HCT116 (cell line): ENCODE measurements at regions not wholly inside any gene's neighbourhood (a gene's known extent, or its start where the extent isn't known, plus 50 kb on each side); places are given as distances from the start of the nearest gene placed in this dataset.

Experiments
- ATAC-seq: fragments of 200-7000 bp; cut with Tn5 transposase; 2 replicates; pipeline ENCODE4 v1.9.1; 2020; ENCODE audit warnings: mild to moderate bottlenecking, moderate library complexity
- BruUV-seq: library from RNA; stranded (reverse); fragments of 400-500 nt; replicated peaks from 2 replicates; lab custom pipeline; 2021; lab: Mats Ljungman, UMichigan
- CTCF ChIA-PET: fragments of 300-600 bp; sonication (Branson Sonifier 250); formaldehyde crosslinking; loops from one replicate; lab custom pipeline; 2021; ENCODE audit warnings: antibody characterized with exemption; lab: Charles Lee
- POLR2A ChIA-PET: fragments of 300-600, 350-600 bp; sonication (Branson Sonifier 250); formaldehyde crosslinking; loops from one replicate; lab custom pipeline; 2021; ENCODE audit warnings: antibody characterized with exemption; lab: Charles Lee
- RAD21 ChIA-PET, 2 experiments: fragments of 300-600 bp; sonication (Branson Sonifier 250); formaldehyde crosslinking; loops; one replicate each; lab custom pipeline; 2023; ENCODE audit warnings: low total read pairs in 2 of 2; ENCODE audit not compliant: uncharacterized antibody in 2 of 2, unreplicated experiment in 2 of 2, low non-redundant PET in 1 of 2; lab: Charles Lee
- DNase-seq: peaks from one replicate; pipeline ENCODE4 v3.0.0-alpha.2; 2010; ENCODE audit warnings: low read depth, low spot score
- H2AFZ ChIP-seq: fragments of 200-600 bp; shearing (Covaris generic), sonication (generic); 2 replicates; pipeline ENCODE4 v1.6.1; 2017; ENCODE audit warnings: low read depth, mixed run types, mixed read lengths, antibody characterized with exemption, low read length; ENCODE audit not compliant: poor library complexity, severe bottlenecking
- H3K27ac ChIP-seq: 2 replicates; pipeline ENCODE4 v1.5.1; 2012; ENCODE audit warnings: low read depth, low read length
- H3K27me3 ChIP-seq: fragments of 200-600 bp; sonication (generic); 2 replicates; pipeline ENCODE4 v1.6.1; 2016; ENCODE audit warnings: mixed run types, low read length, mixed read lengths; ENCODE audit not compliant: insufficient read depth
- H3K36me3 ChIP-seq, 2 experiments: fragments of 200-500 bp in 1 of 2; fragments of 200-600 bp in 1 of 2; sonication (Bioruptor generic) in 1 of 2; sonication (generic) in 1 of 2; 2 replicates each; pipeline versions ENCODE4 v1.5.1 to v1.6.1; 2014 to 2016; ENCODE audit warnings: low read length in 2 of 2, inconsistent platforms in 1 of 2, mixed read lengths in 1 of 2, mixed run types in 1 of 2; ENCODE audit not compliant: insufficient read depth in 2 of 2, control insufficient read depth in 1 of 2
- H3K4me1 ChIP-seq, 2 experiments: fragments of 200-600 bp in 1 of 2; sonication (generic) in 1 of 2; 2 replicates each; pipeline versions ENCODE4 v1.5.1 to v1.6.1; 2012 to 2017; ENCODE audit warnings: low read length in 2 of 2, inconsistent platforms in 1 of 2, mild to moderate bottlenecking in 1 of 2, mixed read lengths in 1 of 2, mixed run types in 1 of 2, moderate library complexity in 1 of 2; ENCODE audit not compliant: insufficient read depth in 2 of 2, control insufficient read depth in 1 of 2
- H3K4me2 ChIP-seq: fragments of 200-600 bp; sonication (generic); 2 replicates; pipeline ENCODE4 v1.6.1; 2017; ENCODE audit warnings: mixed run types, low read length, mixed read lengths
- H3K4me3 ChIP-seq, 2 experiments: fragments of 200-600 bp in 1 of 2; sonication (generic) in 1 of 2; replicated peaks in 1 of 2; 2 replicates each; pipeline ENCODE4 v1.5.1; 2011 to 2016; ENCODE audit warnings: low read length in 2 of 2, control low read depth in 1 of 2, low read depth in 1 of 2, mild to moderate bottlenecking in 1 of 2, mixed read lengths in 1 of 2, mixed run types in 1 of 2
- H3K79me2 ChIP-seq: fragments of 200-600 bp; sonication (generic); 2 replicates; pipeline ENCODE4 v1.6.1; 2017; ENCODE audit warnings: mild to moderate bottlenecking, mixed run types, low read length, moderate library complexity, mixed read lengths; ENCODE audit not compliant: insufficient read depth
- H3K9ac ChIP-seq: fragments of 200-600 bp; sonication (generic); 2 replicates; pipeline ENCODE4 v1.6.1; 2016; ENCODE audit warnings: low read length, mixed read lengths
- H3K9me2 ChIP-seq: fragments of 200-600 bp; sonication (generic), shearing (Covaris generic); 2 replicates; pipeline ENCODE4 v1.6.1; 2017; ENCODE audit warnings: mixed run types, mild to moderate bottlenecking, moderate library complexity; ENCODE audit not compliant: insufficient read depth
- H3K9me3 ChIP-seq, 2 experiments: fragments of 200-500 bp in 1 of 2; fragments of 200-600 bp in 1 of 2; sonication (Bioruptor generic) in 1 of 2; sonication (generic) in 1 of 2; 2 replicates each; pipeline ENCODE4 v1.6.1; 2014 to 2017; ENCODE audit warnings: low read length in 2 of 2, mixed read lengths in 2 of 2, inconsistent platforms in 1 of 2, low read depth in 1 of 2, mild to moderate bottlenecking in 1 of 2, mixed run types in 1 of 2, moderate library complexity in 1 of 2; ENCODE audit not compliant: control insufficient read depth in 1 of 2, insufficient read depth in 1 of 2
- H4K20me1 ChIP-seq: fragments of 200-600 bp; sonication (generic), shearing (Covaris generic); 2 replicates; pipeline ENCODE4 v1.6.1; 2017; ENCODE audit warnings: mixed run types, mild to moderate bottlenecking, moderate library complexity; ENCODE audit not compliant: insufficient read depth
- CBX3 ChIP-seq: IDR thresholded peaks from 2 replicates; pipeline ENCODE4 v1.6.1; 2012; ENCODE audit warnings: low read depth
- CEBPB ChIP-seq: IDR thresholded peaks from 2 replicates; pipeline ENCODE4 v1.6.1; 2012; ENCODE audit warnings: low read depth
- EGR1 ChIP-seq: IDR thresholded peaks from 2 replicates; pipeline ENCODE4 v1.6.1; 2012; ENCODE audit warnings: low read depth
- EZH2phosphoT487 ChIP-seq: fragments of 200-600 bp; IDR thresholded peaks from 2 replicates; pipeline ENCODE4 v1.6.1; 2018; ENCODE audit warnings: antibody characterized with exemption, borderline replicate concordance
- POLR2AphosphoS5 ChIP-seq: IDR thresholded peaks from 2 replicates; pipeline ENCODE4 v1.6.1; 2011; ENCODE audit warnings: mild to moderate bottlenecking, low read depth, low read length, moderate library complexity
- SRF ChIP-seq: IDR thresholded peaks from 2 replicates; pipeline ENCODE4 v1.6.1; 2012; ENCODE audit warnings: low read depth
- TCF7L2 ChIP-seq: IDR thresholded peaks from 2 replicates; pipeline ENCODE4 v1.7.0; 2011; ENCODE audit warnings: borderline replicate concordance, inconsistent platforms; ENCODE audit not compliant: insufficient read depth, insufficient read length; ENCODE audit errors: extremely low read depth
- YY1 ChIP-seq: IDR thresholded peaks from 2 replicates; pipeline ENCODE4 v1.6.1; 2011; ENCODE audit warnings: low read length, low read depth, moderate library complexity, mild to moderate bottlenecking; ENCODE audit not compliant: insufficient replicate concordance; ENCODE audit errors: extremely low read depth
- ZFX ChIP-seq: fragments of 450-650 bp; IDR thresholded peaks from 2 replicates; pipeline ENCODE4 v1.6.1; 2017
- intact Hi-C: fragments of 100-400 bp; cut with micrococcal nuclease; formaldehyde crosslinking; loops from 2 replicates; pipeline ENCODE4 v1.10.0; 2022
- TF ChIP-seq, protein P1 (sequence below): IDR thresholded peaks from 2 replicates; pipeline ENCODE4 v1.6.1; 2012

DNA sequence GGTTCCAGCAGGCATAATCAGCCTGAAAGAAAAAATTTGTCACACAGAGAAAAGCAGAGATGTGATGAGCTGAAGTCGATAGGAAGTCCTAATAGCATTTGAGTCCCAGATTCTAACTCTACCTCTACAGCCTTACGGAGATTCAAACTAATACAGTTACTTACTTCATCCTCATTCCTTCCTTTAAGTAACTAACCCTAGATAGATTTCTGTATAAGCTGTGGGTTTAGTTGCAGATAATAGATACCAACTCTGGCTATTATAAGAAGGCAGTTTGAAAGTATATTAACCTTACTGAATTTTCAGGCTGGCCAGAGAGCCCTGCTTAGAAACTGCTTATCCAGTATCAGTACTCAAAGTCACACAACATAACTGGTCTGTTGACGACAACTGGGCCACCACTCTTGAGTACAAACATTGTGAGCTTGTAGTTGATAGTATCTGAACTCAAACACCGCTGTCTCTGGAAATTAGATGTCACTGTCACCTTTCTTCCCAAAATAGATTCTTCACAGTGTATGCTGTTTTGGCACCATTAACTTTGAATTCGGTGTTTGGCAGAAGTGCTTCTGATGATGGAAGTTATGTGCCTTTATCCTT is 484.3 kb downstream of the DIPK2A start:
- Histone ChIP-seq H3K79me2 (no peaks in the 10 kb centered on the region), H3K9me3 (no peaks in the 10 kb centered on the region), H3K4me2 (no peak overlapping the region), H3K9me2 (no peaks in the 10 kb centered on the region), H3K4me1 (no peaks in the 10 kb centered on the region), H3K27me3 (no peaks in the 10 kb centered on the region), H3K4me3 (no peak overlapping the region), H3K27ac (no peak overlapping the region), H3K36me3 (no peaks in the 10 kb centered on the region), H2AFZ (no peak overlapping the region), H3K9ac (no peak overlapping the region), H4K20me1 (no peaks in the 10 kb centered on the region)
- CTCF ChIA-PET = no interaction called here
- DNase-seq (no peak), ATAC-seq (no peak)
- POLR2A ChIA-PET = no interaction called here
- RAD21 ChIA-PET = no interaction called here
- TF ChIP-seq CEBPB = no peak
- intact Hi-C loops = no loop called here
- no TSS peak for BruUV-seq

DNA sequence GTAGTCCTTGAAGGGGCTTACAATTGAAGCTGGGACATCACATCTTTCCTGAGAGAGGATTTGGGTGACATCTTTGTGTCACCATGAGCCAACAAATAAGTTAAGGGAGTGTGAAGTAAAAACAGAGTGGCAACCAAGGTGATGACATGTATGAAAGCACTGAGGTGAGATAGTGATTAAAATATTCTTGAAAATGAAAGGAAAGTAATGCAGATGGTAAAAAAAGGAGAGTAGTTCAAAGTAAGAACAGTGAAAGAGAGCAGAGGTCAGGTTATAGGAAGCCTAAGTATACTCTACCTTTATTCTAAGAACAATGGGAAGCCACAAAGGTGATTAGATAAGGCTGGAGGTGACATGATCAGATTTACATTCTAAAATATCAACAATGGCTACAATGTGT is 486.1 kb downstream of the DIPK2A start:
- intact Hi-C loops = no loop called here
- Histone ChIP-seq H4K20me1 (no peaks in the 10 kb centered on the region), H3K9ac (no peak overlapping the region), H3K36me3 (no peaks in the 10 kb centered on the region), H3K9me2 (no peaks in the 10 kb centered on the region), H3K27ac (no peak overlapping the region), H3K4me3 (no peak overlapping the region), H3K27me3 (no peaks in the 10 kb centered on the region), H3K4me1 (no peaks in the 10 kb centered on the region), H3K9me3 (no peaks in the 10 kb centered on the region), H3K79me2 (no peaks in the 10 kb centered on the region), H2AFZ (no peak overlapping the region), H3K4me2 (no peak overlapping the region)
- TF ChIP-seq, protein P1, sequence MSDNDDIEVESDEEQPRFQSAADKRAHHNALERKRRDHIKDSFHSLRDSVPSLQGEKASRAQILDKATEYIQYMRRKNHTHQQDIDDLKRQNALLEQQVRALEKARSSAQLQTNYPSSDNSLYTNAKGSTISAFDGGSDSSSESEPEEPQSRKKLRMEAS = no peak
- ATAC-seq (no peak), DNase-seq (no peak)
- CTCF ChIA-PET = no interaction called here
- BruUV-seq = no TSS peak
- RAD21 ChIA-PET = no interaction called here
- POLR2A ChIA-PET = no interaction called here

DNA sequence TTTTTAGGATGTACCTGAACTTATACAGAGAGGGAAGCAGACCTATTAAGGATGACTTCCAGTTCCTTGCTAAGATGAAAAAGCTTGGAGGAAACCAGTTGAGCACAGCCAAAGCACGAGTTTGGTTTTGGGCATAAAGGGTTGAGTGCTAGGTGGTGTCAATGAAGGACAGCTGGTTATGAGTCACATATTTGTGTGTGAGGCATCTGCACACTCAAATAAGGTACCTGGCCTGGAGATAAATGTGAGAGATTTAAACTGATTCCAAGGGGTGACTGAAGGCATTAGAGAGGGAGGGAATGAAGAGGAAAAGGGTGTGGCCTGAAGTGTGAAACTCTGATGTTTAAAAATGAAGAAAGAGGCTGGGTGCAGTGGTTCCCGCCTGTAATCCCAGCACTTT is 486.7 kb downstream of the DIPK2A start:
- Histone ChIP-seq H3K9me3 (no peaks in the 10 kb centered on the region), H3K4me2 (no peak overlapping the region), H2AFZ (no peak overlapping the region), H3K4me1 (no peaks in the 10 kb centered on the region), H3K4me3 (no peak overlapping the region), H4K20me1 (no peaks in the 10 kb centered on the region), H3K79me2 (no peaks in the 10 kb centered on the region), H3K27ac (no peak overlapping the region), H3K27me3 (no peaks in the 10 kb centered on the region), H3K36me3 (no peaks in the 10 kb centered on the region), H3K9ac (no peak overlapping the region), H3K9me2 (no peaks in the 10 kb centered on the region)
- CTCF ChIA-PET = no interaction called here
- ATAC-seq (no peak), DNase-seq (no peak)
- intact Hi-C loops = no loop called here
- RAD21 ChIA-PET = no interaction called here
- no TSS peak for BruUV-seq
- TF ChIP-seq CEBPB = no peak
- no peak for TF ChIP-seq POLR2AphosphoS5
- no peak for TF ChIP-seq YY1
- no peak for TF ChIP-seq EGR1
- TF ChIP-seq TCF7L2 = no peak
- no peak for TF ChIP-seq ZFX
- TF ChIP-seq, protein P1 = no peak
- TF ChIP-seq EZH2phosphoT487 = no peak
- TF ChIP-seq SRF = no peak
- TF ChIP-seq CBX3 = no peak
- POLR2A ChIA-PET = no interaction called here
